ENCODE measurements at regions not wholly inside any gene's neighbourhood (a gene's known extent, or its start where the extent isn't known, plus 50 kb on each side); places are given as distances from the start of the nearest gene placed in this dataset.

- TF ChIP-seq CTCF (IDR thresholded peaks at IDR 0.05; ENCODE audit: low read length), result no peak
- TF ChIP-seq EZH2 (optimal IDR thresholded peaks at IDR 0.05; ENCODE audit: low read depth, low read length), result no peak
- no peak for TF ChIP-seq EZH2phosphoT487 (IDR thresholded peaks at IDR 0.05; ENCODE audit: low read length)
Observed at GRCh38 chr4:159871141-159871540, 768.3 kb downstream of the RAPGEF2 start.

Measured in MM.1S (cell line).